K562 (cell line): ENCODE measurements at regions not wholly inside any gene's neighbourhood (a gene's known extent, or its start where the extent isn't known, plus 50 kb on each side); places are given as distances from the start of the nearest gene placed in this dataset.

Experiments
- ATAC-seq: fragments of 200-7000 bp; cut with Tn5 transposase; 3 replicates; pipeline ENCODE4 v1.9.1; 2020; ENCODE audit warnings: moderate library complexity
- BruUV-seq: library from RNA; stranded (reverse); fragments of 400-500 nt; replicated peaks from 2 replicates; lab custom pipeline; 2021; lab: Mats Ljungman, UMichigan
- CTCF ChIA-PET: fragments of 300-600 bp; formaldehyde crosslinking; extraction: SDS; loops from one replicate; lab custom pipeline; 2021; ENCODE audit warnings: low intra/inter-chr PET ratio; lab: Yijun Ruan, JAX
- POLR2A ChIA-PET: fragments of 300-600, 350-650 bp; sonication (Branson Sonifier 250); formaldehyde crosslinking; extraction: SDS; loops from one replicate; lab custom pipeline; 2021; ENCODE audit warnings: antibody characterized with exemption, inconsistent platforms; lab: Yijun Ruan, JAX
- DNase-seq, 4 experiments: peaks; one replicate each; pipeline versions ENCODE4 v3.0.0 to v3.0.0-alpha.2; 2011 to 2018; ENCODE audit warnings: low spot score in 3 of 4, mixed read lengths in 3 of 4; ENCODE audit errors: extremely low read depth in 1 of 4
- FAIRE-seq: peaks from 2 replicates; lab custom pipeline; 2011; peaks lifted over from hg19 to GRCh38; lab: Jason Lieb, UNC
- H2AFZ ChIP-seq: 2 replicates; pipeline ENCODE4 v1.6.0; 2011; ENCODE audit warnings: low read depth, low read length, control low read depth, inconsistent platforms
- H3K27ac ChIP-seq: fragments of 200-600 bp; 3 replicates; pipeline ENCODE4 v1.8.0; 2011; ENCODE audit warnings: low read depth, mild to moderate bottlenecking, control low read depth, inconsistent platforms, low read length, moderate library complexity, mixed read lengths; ENCODE audit errors: extremely low read depth
- H3K27me3 ChIP-seq, 2 experiments: fragments of 300-600 bp in 1 of 2; 2 replicates in 1 of 2; 3 replicates in 1 of 2; pipeline versions ENCODE4 v1.6.0 to v1.8.0; 2011; ENCODE audit warnings: inconsistent platforms in 2 of 2, low read length in 2 of 2, mild to moderate bottlenecking in 1 of 2, mixed read lengths in 1 of 2, moderate library complexity in 1 of 2; ENCODE audit not compliant: control insufficient read depth in 2 of 2, insufficient read depth in 2 of 2
- H3K36me3 ChIP-seq: fragments of 300-600 bp; 3 replicates; pipeline ENCODE4 v1.8.0; 2011; ENCODE audit warnings: mild to moderate bottlenecking, low read length, inconsistent platforms; ENCODE audit not compliant: control insufficient read depth, insufficient read depth
- H3K4me1 ChIP-seq, 2 experiments: fragments of 200-600 bp in 1 of 2; replicated peaks in 1 of 2; 2 replicates in 1 of 2; 3 replicates in 1 of 2; pipeline versions ENCODE4 v1.5.1 to v1.8.0; 2011; ENCODE audit warnings: inconsistent platforms in 2 of 2, low read length in 2 of 2, mild to moderate bottlenecking in 1 of 2, mixed read lengths in 1 of 2, moderate library complexity in 1 of 2; ENCODE audit not compliant: control insufficient read depth in 2 of 2, insufficient read depth in 2 of 2
- H3K4me2 ChIP-seq: 2 replicates; pipeline ENCODE4 v1.6.1; 2011; ENCODE audit warnings: low read length, control low read depth, inconsistent platforms, mixed read lengths; ENCODE audit not compliant: insufficient read depth
- H3K4me3 ChIP-seq: fragments of 200-600 bp; sonication (generic), shearing (Covaris generic); 2 replicates; pipeline ENCODE4 v1.5.1; 2016; ENCODE audit warnings: control low read depth, inconsistent platforms
- H3K79me2 ChIP-seq: fragments of 200-600 bp; 3 replicates; pipeline ENCODE4 v1.8.0; 2011; ENCODE audit warnings: low read length, inconsistent platforms; ENCODE audit not compliant: control insufficient read depth, insufficient read depth
- H3K9ac ChIP-seq, 2 experiments: 2 replicates each; pipeline versions ENCODE4 v1.6.0 to v1.6.1; 2011; ENCODE audit warnings: low read depth in 2 of 2, low read length in 2 of 2, control low read depth in 1 of 2, inconsistent platforms in 1 of 2, mild to moderate bottlenecking in 1 of 2, mixed read lengths in 1 of 2; ENCODE audit not compliant: insufficient read depth in 1 of 2
- H3K9me1 ChIP-seq: one replicate; pipeline ENCODE4 v1.6.0; 2011; ENCODE audit warnings: inconsistent platforms, mild to moderate bottlenecking, low read length, moderate library complexity; ENCODE audit not compliant: control insufficient read depth, insufficient read depth
- H3K9me3 ChIP-seq: replicated peaks from 2 replicates; pipeline ENCODE4 v1.5.1; 2011; ENCODE audit warnings: low read depth, low read length, inconsistent platforms; ENCODE audit not compliant: control insufficient read depth, insufficient read depth
- H4K20me1 ChIP-seq: replicated peaks from 2 replicates; pipeline ENCODE4 v1.6.1; 2011; ENCODE audit warnings: low read length, inconsistent platforms, mixed read lengths; ENCODE audit not compliant: control insufficient read depth, insufficient read depth
- HMG20A ChIP-seq: fragments of 450-650 bp; formaldehyde crosslinking; conservative IDR thresholded peaks from 2 replicates; pipeline ENCODE4 v1.4.0; 2020; ENCODE audit warnings: mild to moderate bottlenecking, mixed read lengths
- MTA3 ChIP-seq: fragments of 450-650 bp; formaldehyde crosslinking; IDR thresholded peaks from 2 replicates; pipeline ENCODE4 v1.6.1; 2017; ENCODE audit warnings: mild to moderate bottlenecking, borderline replicate concordance
- PCBP2 ChIP-seq: fragments of 200-400 bp; formaldehyde crosslinking; IDR thresholded peaks from 2 replicates; pipeline ENCODE4 v1.6.1; 2018; ENCODE audit warnings: low read length, low read depth, mild to moderate bottlenecking, moderate library complexity; ENCODE audit not compliant: poor library complexity, severe bottlenecking
- POLR2AphosphoS5 ChIP-seq: IDR thresholded peaks from 2 replicates; pipeline ENCODE4 v1.6.1; 2011; ENCODE audit warnings: mild to moderate bottlenecking, low read depth, low read length, moderate library complexity; ENCODE audit not compliant: control insufficient read depth, insufficient read depth
- SLC30A9 ChIP-seq: fragments of 250-450 bp; sonication (Bioruptor Pico); IDR thresholded peaks from 2 replicates; pipeline ENCODE4 v1.8.0; 2022; ENCODE audit warnings: mild to moderate bottlenecking, moderate library complexity
- TFAM ChIP-seq: fragments of 250-450 bp; sonication (Bioruptor Pico); conservative IDR thresholded peaks from 2 replicates; pipeline ENCODE4 v1.5.0; 2021; ENCODE audit warnings: mild to moderate bottlenecking, moderate library complexity
- ZNF143 ChIP-seq: sonication (generic); formaldehyde crosslinking; IDR thresholded peaks from 2 replicates; pipeline ENCODE4 v1.9.0; 2022; ENCODE audit warnings: mild to moderate bottlenecking, missing genetic modification reagents
- WGBS: fragments of 100-300 bp; shearing (Covaris generic); methylation state at CpG from one replicate; pipeline ENCODE4 v1.1.6; 2016; ENCODE audit warnings: low coverage, mixed read lengths; ENCODE audit not compliant: insufficient coverage; ENCODE audit errors: missing lambda C conversion rate; 5-methylcytosine and 5-hydroxymethylcytosine counted together
- in situ Hi-C: fragments of 300-500 bp; cut with MboI; formaldehyde crosslinking; loops from 4 replicates; pipeline ENCODE4 v1.15.0; 2018; ENCODE audit warnings: inconsistent platforms, mixed read lengths
- intact Hi-C: fragments of 100-400 bp; cut with micrococcal nuclease; formaldehyde crosslinking; loops from 2 replicates; pipeline ENCODE4 v1.14.2; 2022
- TF ChIP-seq, protein P1 (sequence below), 3 experiments: IDR thresholded peaks in 2 of 3; conservative IDR thresholded peaks in 1 of 3; 2 replicates each; pipeline ENCODE4 v1.5.1; 2011 to 2012; ENCODE audit warnings: low read length in 3 of 3, mild to moderate bottlenecking in 3 of 3, control low read depth in 2 of 3, improper control_type of control experiment in 1 of 3, inconsistent platforms in 1 of 3, low read depth in 1 of 3, mixed read lengths in 1 of 3, moderate library complexity in 1 of 3; ENCODE audit not compliant: insufficient read depth in 2 of 3

DNA sequence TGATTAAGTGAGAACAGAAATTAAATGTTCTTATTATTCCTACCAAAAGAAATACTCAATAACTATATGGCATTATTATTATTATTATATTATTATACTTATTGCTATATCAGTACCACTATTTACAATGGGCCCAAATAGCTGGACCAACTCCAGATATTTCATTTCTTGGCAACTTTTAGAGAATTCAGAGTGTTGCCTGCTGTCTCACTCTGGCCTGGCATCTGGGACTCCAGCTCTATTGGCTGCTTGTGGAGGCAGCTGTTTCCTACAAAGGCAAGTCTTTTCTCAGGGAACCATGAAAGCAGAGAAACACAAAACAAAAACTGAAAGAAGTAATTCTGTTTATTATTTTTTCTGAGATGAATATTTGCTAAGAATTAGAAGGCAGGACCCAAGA is 105.1 kb upstream of the SORCS1 start:
- TF ChIP-seq TFAM (CRISPR knock-in tag) (no peak), ZNF143 (CRISPR knock-in tag) (no peak)
- no peaks in the 10 kb centered on the region for H3K27me3 ChIP-seq
- FAIRE-seq = no peak
- no peak overlapping the region for H3K4me2 ChIP-seq
- no peaks in the 10 kb centered on the region for H3K4me1 ChIP-seq
- no peak overlapping the region for H2AFZ ChIP-seq
- BruUV-seq = no TSS peak
- H4K20me1 ChIP-seq = no peaks in the 10 kb centered on the region
- POLR2A ChIA-PET = no interaction called here
- no peak for ATAC-seq
- DNase-seq = no peak
- no peaks in the 10 kb centered on the region for H3K9me1 ChIP-seq
- no peak overlapping the region for H3K9ac ChIP-seq
- in situ Hi-C loops (no loop called here), intact Hi-C loops (no loop called here)
- H3K36me3 ChIP-seq = no peaks in the 10 kb centered on the region
- H3K79me2 ChIP-seq = no peaks in the 10 kb centered on the region
- CTCF ChIA-PET = no interaction called here
- H3K9me3 ChIP-seq = no peaks in the 10 kb centered on the region
- H3K4me3 ChIP-seq = no peak overlapping the region
- no peak overlapping the region for H3K27ac ChIP-seq

DNA sequence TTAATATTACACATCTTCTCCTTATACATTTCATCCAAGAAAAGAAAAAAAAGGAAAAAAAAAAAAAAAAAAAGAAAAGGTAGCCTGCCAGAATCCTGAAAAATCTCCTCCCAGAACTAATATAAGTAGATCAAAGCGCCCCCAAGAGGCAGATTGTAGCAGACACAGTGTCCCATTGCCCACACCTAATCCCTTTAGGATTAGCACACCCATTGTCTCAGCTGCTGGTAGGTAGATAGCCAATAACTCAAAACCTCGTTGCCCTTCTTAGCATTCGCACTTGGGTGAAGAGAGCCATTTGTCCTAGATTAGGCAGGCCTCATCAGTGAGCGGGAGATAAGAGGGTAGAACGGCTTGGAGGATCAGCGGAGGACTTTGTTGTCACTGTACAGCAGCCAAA is 100.2 kb upstream of the SORCS1 start:
- in situ Hi-C loops = no loop called here

More for the DNA sequence above, 100.2 kb upstream of the SORCS1 start:
- Histone ChIP-seq H4K20me1 (no peaks in the 10 kb centered on the region), H3K9ac (no peak overlapping the region), H3K9me1 (no peaks in the 10 kb centered on the region), H3K4me1 (no peaks in the 10 kb centered on the region), H3K9me3 (no peaks in the 10 kb centered on the region), H2AFZ (no peak overlapping the region), H3K27ac (no peak overlapping the region), H3K36me3 (no peaks in the 10 kb centered on the region), H3K4me3 (no peak overlapping the region), H3K4me2 (no peak overlapping the region), H3K27me3 (no peaks in the 10 kb centered on the region), H3K79me2 (no peaks in the 10 kb centered on the region)
- POLR2A ChIA-PET = no interaction called here
- BruUV-seq = no TSS peak
- intact Hi-C loops = loop anchor here (5.0 kb wide), 1 partner anchor 552 kb away; no protein-coding TSS in a partner anchor
- WGBS = 0% methylated on average over 6 of the region's 6 CpGs
- CTCF ChIA-PET = no interaction called here
- TF ChIP-seq HMG20A (CRISPR knock-in tag) (no peak), MTA3 (no peak), SLC30A9 (CRISPR knock-in tag) (no peak), POLR2AphosphoS5 (no peak), PCBP2 (no peak)
- TF ChIP-seq, protein P1, sequence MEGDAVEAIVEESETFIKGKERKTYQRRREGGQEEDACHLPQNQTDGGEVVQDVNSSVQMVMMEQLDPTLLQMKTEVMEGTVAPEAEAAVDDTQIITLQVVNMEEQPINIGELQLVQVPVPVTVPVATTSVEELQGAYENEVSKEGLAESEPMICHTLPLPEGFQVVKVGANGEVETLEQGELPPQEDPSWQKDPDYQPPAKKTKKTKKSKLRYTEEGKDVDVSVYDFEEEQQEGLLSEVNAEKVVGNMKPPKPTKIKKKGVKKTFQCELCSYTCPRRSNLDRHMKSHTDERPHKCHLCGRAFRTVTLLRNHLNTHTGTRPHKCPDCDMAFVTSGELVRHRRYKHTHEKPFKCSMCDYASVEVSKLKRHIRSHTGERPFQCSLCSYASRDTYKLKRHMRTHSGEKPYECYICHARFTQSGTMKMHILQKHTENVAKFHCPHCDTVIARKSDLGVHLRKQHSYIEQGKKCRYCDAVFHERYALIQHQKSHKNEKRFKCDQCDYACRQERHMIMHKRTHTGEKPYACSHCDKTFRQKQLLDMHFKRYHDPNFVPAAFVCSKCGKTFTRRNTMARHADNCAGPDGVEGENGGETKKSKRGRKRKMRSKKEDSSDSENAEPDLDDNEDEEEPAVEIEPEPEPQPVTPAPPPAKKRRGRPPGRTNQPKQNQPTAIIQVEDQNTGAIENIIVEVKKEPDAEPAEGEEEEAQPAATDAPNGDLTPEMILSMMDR (IDR thresholded peaks at IDR 0.05 in 2 of 3, conservative IDR thresholded peaks at IDR 0.05 in 1 of 3; ENCODE audit: insufficient read depth in 2 of 3, low read depth in 1 of 3, low read length in 3 of 3) = 0 out of 6 replicates have a peak, but pooled peaks of 1 of the 3 experiments have one; percentile 14
- DNase-seq = peak; percentile 6 to 13 (median 10)
- no peak for FAIRE-seq
- peak; percentile 51; the same call in 1 of the 3 replicates for ATAC-seq
